Testis (tissue), 2 donors: ENCODE measurements at regions not wholly inside any gene's neighbourhood (a gene's known extent, or its start where the extent isn't known, plus 50 kb on each side); places are given as distances from the start of the nearest gene placed in this dataset.

Experiments used
- POLR2A ChIP-seq: fragments of 450-650 bp; IDR thresholded peaks from one replicate; pipeline ENCODE4 v1.6.1; 2017; ENCODE audit warnings: antibody characterized with exemption, mild to moderate bottlenecking, moderate library complexity
- TF ChIP-seq, protein P1 (sequence below), 3 experiments: fragments of 450-650 bp in 2 of 3; fragments of 200-600 bp in 1 of 3; sonication (generic) in 1 of 3; IDR thresholded peaks; one replicate each; pipeline ENCODE4 v1.5.1; 2016 to 2019; ENCODE audit warnings: antibody characterized with exemption in 3 of 3, mild to moderate bottlenecking in 2 of 3, moderate library complexity in 1 of 3

GRCh38 chr19:28641395-28641794 lies 571.6 kb downstream of the UQCRFS1 start:
- TF ChIP-seq, protein P1, sequence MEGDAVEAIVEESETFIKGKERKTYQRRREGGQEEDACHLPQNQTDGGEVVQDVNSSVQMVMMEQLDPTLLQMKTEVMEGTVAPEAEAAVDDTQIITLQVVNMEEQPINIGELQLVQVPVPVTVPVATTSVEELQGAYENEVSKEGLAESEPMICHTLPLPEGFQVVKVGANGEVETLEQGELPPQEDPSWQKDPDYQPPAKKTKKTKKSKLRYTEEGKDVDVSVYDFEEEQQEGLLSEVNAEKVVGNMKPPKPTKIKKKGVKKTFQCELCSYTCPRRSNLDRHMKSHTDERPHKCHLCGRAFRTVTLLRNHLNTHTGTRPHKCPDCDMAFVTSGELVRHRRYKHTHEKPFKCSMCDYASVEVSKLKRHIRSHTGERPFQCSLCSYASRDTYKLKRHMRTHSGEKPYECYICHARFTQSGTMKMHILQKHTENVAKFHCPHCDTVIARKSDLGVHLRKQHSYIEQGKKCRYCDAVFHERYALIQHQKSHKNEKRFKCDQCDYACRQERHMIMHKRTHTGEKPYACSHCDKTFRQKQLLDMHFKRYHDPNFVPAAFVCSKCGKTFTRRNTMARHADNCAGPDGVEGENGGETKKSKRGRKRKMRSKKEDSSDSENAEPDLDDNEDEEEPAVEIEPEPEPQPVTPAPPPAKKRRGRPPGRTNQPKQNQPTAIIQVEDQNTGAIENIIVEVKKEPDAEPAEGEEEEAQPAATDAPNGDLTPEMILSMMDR (IDR thresholded peaks at IDR 0.05), result no peak
- TF ChIP-seq POLR2A, result no peak
